Activated CD4-positive, alpha-beta T cell treated with anti-CD3 and anti-CD28 coated beads for 1 hour (primary cell): ENCODE measurements at regions not wholly inside any gene's neighbourhood (a gene's known extent, or its start where the extent isn't known, plus 50 kb on each side); places are given as distances from the start of the nearest gene placed in this dataset.
"Not testable (repeated sequence)": the region's sequence is repeated elsewhere in the genome, so short reads cannot be mapped to it uniquely, and the experiment has no call there.

Experiments used
- DNase-seq: peaks from one replicate; pipeline ENCODE4 v3.0.0-alpha.2; 2020

DNA sequence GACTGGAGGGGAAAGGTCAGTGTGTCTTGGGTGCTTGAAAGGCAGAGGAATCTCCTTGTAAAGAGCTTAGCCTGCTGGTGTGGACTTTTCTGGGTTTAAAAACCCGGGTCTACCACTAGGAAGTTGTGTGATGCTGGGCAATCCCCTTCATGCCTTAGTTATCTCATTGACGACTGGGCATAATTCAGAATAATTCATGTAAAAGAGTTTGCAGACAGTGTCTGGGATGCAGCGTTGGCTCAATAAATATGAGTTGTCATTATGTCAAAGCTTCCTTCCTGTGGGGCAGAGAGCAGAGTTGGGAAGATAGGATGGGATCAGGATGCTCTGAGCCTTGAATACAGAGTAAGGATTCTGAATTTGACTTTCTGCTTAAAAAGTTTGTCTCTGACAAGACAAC, 196.4 kb downstream of the ADRA2A start:
- no peak for DNase-seq

GRCh38 chr10:111273635-111274034, 196.8 kb downstream of the ADRA2A start:
- no peak for DNase-seq

- no peak for DNase-seq
Observed at GRCh38 chr10:111275091-111275490, 198.3 kb downstream of the ADRA2A start.

DNA sequence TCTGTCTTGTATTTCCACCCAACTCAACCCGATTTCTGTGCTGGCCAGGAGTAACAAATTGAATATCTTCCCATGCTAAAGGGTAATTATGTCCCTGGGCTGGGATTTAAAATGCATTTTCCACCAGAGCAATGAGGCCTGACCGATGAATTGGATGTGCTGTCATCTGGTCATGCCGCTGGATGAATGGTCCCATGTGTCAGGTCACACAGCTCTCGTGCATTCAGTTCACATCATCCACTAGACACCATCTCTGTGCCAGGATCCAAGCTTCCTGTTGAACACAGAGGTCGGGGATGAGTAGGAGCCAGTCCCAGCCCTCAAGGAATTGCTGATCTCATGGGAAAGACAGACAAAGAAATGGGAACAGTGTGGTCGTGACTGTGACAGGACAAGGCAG, 200.8 kb downstream of the ADRA2A start:
- no peak for DNase-seq

DNA sequence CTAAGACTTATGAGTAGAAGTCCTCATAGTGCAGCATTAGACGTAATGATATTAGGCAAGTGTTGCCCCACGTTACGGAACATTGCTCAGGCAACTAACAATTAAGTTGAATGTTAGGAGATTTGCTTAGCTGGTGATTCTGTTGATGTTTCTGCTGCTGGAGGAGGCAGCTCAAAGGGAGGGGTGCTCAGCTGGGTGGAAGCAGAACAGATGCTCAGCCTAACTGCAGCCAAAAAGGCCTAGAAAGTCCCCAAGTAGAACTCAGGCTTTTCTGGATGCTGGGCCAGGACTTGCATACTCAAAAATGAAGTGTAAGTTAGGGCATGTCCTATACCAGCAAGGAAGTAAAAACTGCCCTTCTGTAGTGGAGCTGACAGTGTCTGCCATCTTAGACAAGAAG, 201.4 kb downstream of the ADRA2A start:
- DNase-seq: no peak

DNA sequence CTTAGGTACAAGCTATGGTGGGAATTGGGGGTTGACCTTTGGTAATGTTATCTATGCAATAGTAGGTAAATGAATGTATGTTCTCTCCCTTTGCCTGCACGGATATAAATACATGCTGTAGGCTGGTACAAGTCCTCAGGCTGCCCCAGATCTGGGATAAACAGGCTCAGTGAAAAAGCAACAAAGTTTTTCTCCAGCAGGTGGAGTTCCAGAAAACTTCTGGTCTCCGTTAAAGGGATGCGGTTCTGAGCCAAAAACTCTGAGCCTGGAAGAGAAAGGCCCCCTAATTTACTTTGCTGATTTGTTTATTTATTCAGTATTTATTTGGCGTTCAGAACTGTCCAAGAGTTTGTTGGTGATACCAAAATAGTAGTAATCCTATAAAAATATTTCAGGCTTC, 204.7 kb downstream of the ADRA2A start:
- no peak for DNase-seq

DNA sequence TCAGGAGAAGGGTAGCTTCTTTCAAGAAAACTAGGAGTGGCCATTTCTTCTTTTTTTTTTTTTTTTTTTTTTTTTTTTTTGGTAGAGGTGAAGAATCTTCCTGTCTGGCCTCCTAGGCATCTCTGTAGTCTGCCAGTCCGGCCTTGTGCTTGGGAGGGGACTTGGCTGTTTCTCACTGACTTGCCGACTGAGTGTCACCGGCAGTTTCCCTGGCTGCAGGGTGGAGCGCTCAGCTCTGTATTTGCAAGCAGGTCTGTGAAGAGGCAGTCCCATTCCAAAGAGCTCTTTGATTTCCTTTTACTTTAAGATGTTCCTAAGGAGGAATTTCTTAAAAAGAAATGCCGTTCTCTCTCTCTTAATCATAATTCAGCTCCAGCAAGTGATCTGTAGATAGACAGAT, 212.6 kb downstream of the ADRA2A start:
- no peak for DNase-seq

- no peak for DNase-seq
Observed at GRCh38 chr10:111290649-111291048, 213.8 kb downstream of the ADRA2A start.

DNA sequence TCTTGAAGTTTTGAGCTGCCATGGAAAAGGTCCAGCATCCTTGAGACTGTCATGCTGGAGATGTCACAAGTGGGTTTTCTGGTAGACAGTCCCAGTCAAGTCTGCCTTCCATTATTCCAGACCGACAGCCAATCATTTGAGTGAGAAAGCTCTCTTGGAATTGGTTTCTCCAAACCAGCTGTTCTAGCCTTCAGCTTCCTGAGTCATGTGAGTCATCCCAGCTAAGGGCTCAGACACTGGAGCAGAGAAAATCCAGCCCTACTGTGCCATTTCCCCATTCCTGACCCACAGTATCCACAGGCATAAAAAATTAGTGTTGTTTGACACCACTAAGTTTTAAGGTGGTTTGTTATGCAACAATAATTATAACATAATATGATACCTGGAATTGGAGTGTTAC, 219.0 kb downstream of the ADRA2A start:
- DNase-seq: no peak

- no peak for DNase-seq
Observed at GRCh38 chr10:111297351-111297848, 220.6 kb downstream of the ADRA2A start.

- DNase-seq: no peak
Observed at GRCh38 chr10:111298031-111298430, 221.2 kb downstream of the ADRA2A start.

DNA sequence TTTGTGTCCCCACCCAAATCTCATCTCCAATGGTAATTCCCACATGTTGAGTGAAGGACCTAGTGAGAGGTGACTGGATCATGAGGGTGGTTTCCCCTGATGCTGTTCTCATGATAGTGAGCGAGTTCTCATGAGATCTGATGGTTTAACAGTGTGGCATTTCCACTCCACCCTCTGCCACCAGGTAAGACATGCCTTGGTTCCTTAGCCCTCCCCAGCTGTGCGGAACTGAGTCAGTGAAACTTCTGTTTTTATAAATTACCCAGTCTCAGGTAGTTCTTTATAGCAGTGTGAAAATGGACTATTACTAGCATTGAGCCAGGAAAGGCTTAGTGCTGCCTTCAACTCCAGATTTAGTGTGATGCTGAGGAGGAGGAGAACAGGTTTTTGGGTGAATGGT, 222.2 kb downstream of the ADRA2A start:
- DNase-seq: no peak

- no peak for DNase-seq
Observed at GRCh38 chr10:111303887-111304286, 227.1 kb downstream of the ADRA2A start.

DNA sequence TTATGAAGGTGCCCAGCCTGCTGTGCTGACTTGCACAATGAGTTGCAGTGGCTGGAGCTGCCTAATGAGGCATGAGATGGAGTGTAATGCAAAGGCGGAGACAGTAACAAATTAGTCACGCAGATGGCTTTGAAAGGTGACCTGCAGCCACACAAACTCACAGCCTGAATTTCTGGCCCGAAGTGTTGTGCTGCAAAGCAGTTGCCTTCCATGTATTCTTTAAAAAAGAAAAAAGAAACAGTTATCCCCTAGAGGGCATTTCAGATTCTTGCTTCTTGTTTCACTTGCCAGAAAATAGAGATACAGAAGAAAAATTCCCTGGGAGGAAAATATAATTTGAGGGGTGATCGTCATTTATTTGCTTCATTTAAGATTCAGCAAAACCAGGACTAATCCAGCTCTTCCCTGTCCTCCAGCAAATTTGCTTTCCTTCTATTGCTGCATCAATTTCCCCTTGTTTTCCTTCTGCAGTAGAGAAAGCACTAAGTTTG, 239.9 kb downstream of the ADRA2A start:
- DNase-seq: no peak

GRCh38 chr10:111319866-111320265, 243.0 kb downstream of the ADRA2A start:
- no peak for DNase-seq

GRCh38 chr10:111323389-111323966, 246.6 kb downstream of the ADRA2A start:
- no peak for DNase-seq

DNA sequence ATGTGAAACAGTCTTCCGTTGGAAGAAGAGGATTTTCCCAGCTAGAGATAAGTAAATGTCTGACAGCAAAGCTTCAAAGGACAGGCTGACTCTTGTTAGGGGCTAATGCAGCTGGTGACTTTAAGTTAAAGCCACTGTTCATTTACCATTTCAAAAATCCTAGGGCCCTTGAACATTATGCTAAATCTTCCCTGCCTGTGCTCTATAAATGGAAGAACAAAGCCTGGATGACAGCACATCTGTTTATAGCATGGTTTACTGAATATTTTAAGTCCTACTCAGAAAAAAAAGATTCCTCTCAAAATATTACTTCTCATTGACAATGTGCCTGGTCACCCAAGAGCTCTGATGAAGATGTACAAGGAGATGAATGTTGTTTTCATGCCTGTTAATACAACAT, 255.3 kb downstream of the ADRA2A start:
- DNase-seq: not testable (repeated sequence)

DNA sequence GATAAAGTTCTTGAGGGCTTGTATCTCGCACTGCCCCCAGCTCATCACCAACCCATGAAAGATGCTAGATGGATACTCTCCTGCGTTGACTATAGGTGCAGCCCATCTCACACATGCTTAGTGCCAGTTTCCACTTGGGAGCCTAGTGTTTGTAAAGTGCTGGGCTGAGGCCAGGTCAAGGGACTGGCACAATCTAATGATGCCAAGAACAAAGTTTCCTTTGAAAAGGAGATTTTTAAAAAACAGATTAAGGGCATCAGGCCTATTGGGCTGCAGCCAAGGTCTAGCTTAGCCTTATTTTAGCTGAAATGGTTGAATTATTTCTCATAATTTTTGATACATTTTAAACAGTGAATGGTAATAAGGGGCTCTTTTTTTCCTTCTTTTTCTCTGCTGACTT, 259.0 kb downstream of the ADRA2A start:
- DNase-seq: no peak

DNA sequence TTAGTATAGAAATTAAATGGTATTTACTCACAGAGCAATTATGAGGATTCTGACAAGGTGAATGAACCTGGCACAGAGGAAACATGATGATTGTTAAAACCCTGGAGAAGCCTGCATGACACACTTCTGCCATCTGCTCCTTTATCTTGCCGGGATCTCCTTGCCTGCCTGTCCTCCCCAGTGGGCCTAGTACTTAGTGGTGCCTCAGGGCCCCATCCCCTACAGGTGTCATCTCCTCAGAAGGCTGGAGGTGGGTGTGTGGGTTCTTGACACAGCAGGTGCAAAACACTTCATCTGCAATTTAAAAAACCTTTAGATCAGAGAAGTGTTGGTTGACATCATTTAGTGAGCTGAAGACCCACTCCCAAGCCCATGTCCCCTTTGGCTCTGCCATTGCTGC, 261.2 kb downstream of the ADRA2A start:
- DNase-seq: no peak

DNA sequence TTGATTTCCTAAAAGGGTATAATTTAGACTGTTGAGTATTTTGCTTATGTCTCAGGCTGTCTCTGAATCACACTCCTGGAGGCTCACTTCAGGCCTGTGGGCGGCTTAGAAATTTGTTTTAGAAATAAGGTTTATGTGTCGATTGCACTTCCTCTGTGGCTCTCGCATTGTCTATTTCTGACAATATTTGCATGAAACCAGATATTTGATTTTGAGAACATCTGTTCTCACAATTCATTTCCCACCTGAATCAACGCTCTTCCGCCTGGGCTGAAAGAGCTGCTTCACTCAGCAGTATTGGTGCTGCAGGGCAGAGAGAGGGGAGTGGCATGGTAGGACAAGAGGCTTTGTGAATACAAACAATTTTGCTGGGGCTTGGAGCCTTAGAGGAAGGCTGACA, 262.0 kb downstream of the ADRA2A start:
- no peak for DNase-seq

GRCh38 chr10:111344804-111345203, 268.0 kb downstream of the ADRA2A start:
- DNase-seq: no peak

DNA sequence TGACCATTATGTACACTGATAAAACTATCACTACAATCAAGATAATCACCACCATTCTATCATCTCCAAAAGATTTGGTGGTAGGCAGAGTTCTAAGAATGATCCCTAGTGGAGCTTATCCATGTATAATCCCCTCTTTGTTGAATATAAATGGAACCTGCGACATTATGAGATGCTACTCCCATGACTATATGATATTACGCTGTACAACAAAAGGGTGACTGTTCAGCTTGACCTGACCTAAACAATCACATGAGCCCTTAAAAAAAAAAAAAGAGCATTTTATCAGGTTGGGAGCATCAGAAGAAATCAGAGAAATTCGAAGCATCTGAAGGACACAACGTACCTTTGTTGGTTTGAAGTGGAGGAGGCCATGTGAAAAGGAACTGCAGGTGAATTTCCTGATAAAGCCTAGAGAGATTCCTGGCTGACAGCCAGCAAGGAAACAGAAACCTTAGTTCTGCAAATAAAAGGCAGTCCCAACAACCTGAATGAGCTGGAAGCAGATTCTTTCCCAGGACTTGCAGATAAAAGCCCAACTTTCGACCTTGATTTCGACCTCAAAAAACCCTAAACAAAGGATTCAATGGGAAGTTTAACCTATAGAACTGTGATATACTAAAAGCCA, 270.7 kb downstream of the ADRA2A start:
- DNase-seq: no peak

- DNase-seq: no peak
Observed at GRCh38 chr10:111348076-111348475, 271.2 kb downstream of the ADRA2A start.

- no peak for DNase-seq
Observed at GRCh38 chr10:111354859-111355258, 278.0 kb downstream of the ADRA2A start.

DNA sequence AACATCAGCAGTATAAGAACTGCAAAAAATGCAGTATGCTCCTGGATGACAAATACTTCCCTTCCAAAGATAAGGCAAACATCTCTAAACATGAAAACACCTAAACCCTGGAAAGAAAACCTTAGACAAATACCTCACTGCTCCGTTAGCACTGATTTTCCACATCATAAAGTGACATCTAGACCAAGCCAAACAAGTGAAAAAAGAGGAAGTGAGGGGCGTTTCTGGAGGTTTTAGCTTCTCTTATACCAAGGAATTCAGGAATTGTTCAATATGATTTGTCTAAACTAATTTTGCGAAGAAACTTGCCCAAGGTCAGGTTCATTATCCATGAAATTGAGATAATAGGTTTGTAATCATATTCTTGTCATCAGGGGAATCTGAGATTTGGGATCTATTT, 279.7 kb downstream of the ADRA2A start:
- no peak for DNase-seq
